ENCODE measurements at regions not wholly inside any gene's neighbourhood (a gene's known extent, or its start where the extent isn't known, plus 50 kb on each side); places are given as distances from the start of the nearest gene placed in this dataset.

DNA sequence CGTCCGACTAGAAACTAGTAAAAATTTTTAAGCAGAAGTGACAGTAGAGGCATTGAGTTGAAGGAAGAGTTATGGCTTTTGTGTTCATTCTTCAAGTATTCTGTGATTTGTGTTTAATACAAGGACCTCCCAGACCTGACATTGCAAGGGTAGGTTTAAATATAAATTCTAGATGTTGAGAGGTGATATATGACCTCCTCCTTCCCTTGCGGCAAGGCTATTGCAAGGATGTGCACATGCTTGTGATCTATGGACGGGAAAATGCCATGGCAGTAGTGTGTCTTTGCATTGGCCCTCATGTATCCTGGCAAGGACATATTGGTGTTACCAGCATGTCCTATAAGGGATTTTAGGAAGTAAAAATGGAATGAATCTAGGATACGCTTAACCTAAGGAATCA, 143.5 kb downstream of the NEDD1 start:
- TF ChIP-seq, protein P1, sequence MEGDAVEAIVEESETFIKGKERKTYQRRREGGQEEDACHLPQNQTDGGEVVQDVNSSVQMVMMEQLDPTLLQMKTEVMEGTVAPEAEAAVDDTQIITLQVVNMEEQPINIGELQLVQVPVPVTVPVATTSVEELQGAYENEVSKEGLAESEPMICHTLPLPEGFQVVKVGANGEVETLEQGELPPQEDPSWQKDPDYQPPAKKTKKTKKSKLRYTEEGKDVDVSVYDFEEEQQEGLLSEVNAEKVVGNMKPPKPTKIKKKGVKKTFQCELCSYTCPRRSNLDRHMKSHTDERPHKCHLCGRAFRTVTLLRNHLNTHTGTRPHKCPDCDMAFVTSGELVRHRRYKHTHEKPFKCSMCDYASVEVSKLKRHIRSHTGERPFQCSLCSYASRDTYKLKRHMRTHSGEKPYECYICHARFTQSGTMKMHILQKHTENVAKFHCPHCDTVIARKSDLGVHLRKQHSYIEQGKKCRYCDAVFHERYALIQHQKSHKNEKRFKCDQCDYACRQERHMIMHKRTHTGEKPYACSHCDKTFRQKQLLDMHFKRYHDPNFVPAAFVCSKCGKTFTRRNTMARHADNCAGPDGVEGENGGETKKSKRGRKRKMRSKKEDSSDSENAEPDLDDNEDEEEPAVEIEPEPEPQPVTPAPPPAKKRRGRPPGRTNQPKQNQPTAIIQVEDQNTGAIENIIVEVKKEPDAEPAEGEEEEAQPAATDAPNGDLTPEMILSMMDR (IDR thresholded peaks at IDR 0.05; ENCODE audit: extremely low read depth in 1 of 2, insufficient read depth in 1 of 2, low read depth in 1 of 2, low read length in 2 of 2) = no peak
- TF ChIP-seq POLR2A (IDR thresholded peaks at IDR 0.05; ENCODE audit: low read depth, low read length) (no peak), EZH2 (IDR thresholded peaks at IDR 0.05; ENCODE audit: borderline replicate concordance, low read depth, low read length, severe bottlenecking) (no peak), MYC (IDR thresholded peaks at IDR 0.05; ENCODE audit: low read depth, low read length) (no peak), FOS (IDR thresholded peaks at IDR 0.05; ENCODE audit: borderline replicate concordance, insufficient read depth, low read length) (no peak), POLR2AphosphoS5 (IDR thresholded peaks at IDR 0.05; ENCODE audit: insufficient read depth, low read depth, low read length) (no peak), JUN (IDR thresholded peaks at IDR 0.05; ENCODE audit: borderline replicate concordance, insufficient read depth, insufficient read length, low read depth) (no peak)
